Neural progenitor cell (in vitro differentiated cells): ENCODE measurements at regions not wholly inside any gene's neighbourhood (a gene's known extent, or its start where the extent isn't known, plus 50 kb on each side); places are given as distances from the start of the nearest gene placed in this dataset.

Experiments used
- DNase-seq: peaks from one replicate; pipeline ENCODE4 v3.0.0-alpha.2; 2016; ENCODE audit warnings: low spot score
- H2AFZ ChIP-seq: fragments of 200-600 bp; sonication (generic); replicated peaks from 2 replicates; pipeline ENCODE4 v1.6.1; 2016; ENCODE audit warnings: antibody characterized with exemption
- H3F3A ChIP-seq: fragments of 200-600 bp; sonication (generic); 2 replicates; pipeline ENCODE4 v1.6.1; 2016; ENCODE audit warnings: antibody characterized with exemption, low read depth
- H3K27ac ChIP-seq: fragments of 200-600 bp; sonication (generic); 2 replicates; pipeline ENCODE4 v1.5.1; 2016; ENCODE audit warnings: mild to moderate bottlenecking
- H3K27me3 ChIP-seq: fragments of 200-600 bp; sonication (generic); 2 replicates; pipeline ENCODE4 v1.6.1; 2016; ENCODE audit warnings: mild to moderate bottlenecking, moderate library complexity
- H3K36me3 ChIP-seq: fragments of 200-600 bp; sonication (generic); 2 replicates; pipeline ENCODE4 v1.5.1; 2016
- H3K4me1 ChIP-seq: fragments of 200-600 bp; sonication (generic); 2 replicates; pipeline ENCODE4 v1.6.1; 2016; ENCODE audit warnings: mixed run types
- H3K4me2 ChIP-seq: fragments of 200-600 bp; sonication (generic); 2 replicates; pipeline ENCODE4 v1.6.1; 2016
- H3K4me3 ChIP-seq: fragments of 200-600 bp; sonication (generic); 2 replicates; pipeline ENCODE4 v1.5.1; 2016
- H3K79me2 ChIP-seq: fragments of 200-600 bp; sonication (generic); 2 replicates; pipeline ENCODE4 v1.6.1; 2016; ENCODE audit warnings: low read depth
- H3K9ac ChIP-seq: fragments of 200-600 bp; sonication (generic); 2 replicates; pipeline ENCODE4 v1.6.1; 2016
- H3K9me3 ChIP-seq: fragments of 200-600 bp; sonication (generic); 2 replicates; pipeline ENCODE4 v1.5.1; 2016; ENCODE audit warnings: low read depth
- H4K20me1 ChIP-seq: fragments of 200-600 bp; sonication (generic); 2 replicates; pipeline ENCODE4 v1.6.1; 2016; ENCODE audit warnings: low read depth
- H3K27ac Mint-ChIP-seq: 3 replicates; pipeline ENCODE4 v1.8.0; 2021; ENCODE audit warnings: mixed read lengths
- H3K27me3 Mint-ChIP-seq: 2 replicates; pipeline ENCODE4 v1.8.0; 2022; ENCODE audit warnings: low read depth, mild to moderate bottlenecking, inconsistent platforms, moderate library complexity, mixed read lengths; ENCODE audit not compliant: insufficient read depth
- H3K36me3 Mint-ChIP-seq: 3 replicates; pipeline ENCODE4 v1.8.0; 2021; ENCODE audit warnings: mixed read lengths
- H3K4me1 Mint-ChIP-seq: 3 replicates; pipeline ENCODE4 v1.8.0; 2021; ENCODE audit warnings: mixed read lengths
- H3K4me3 Mint-ChIP-seq: 3 replicates; pipeline ENCODE4 v1.8.0; 2021; ENCODE audit warnings: mild to moderate bottlenecking, moderate library complexity, mixed read lengths
- H3K9me3 Mint-ChIP-seq: 3 replicates; pipeline ENCODE4 v1.8.0; 2020; ENCODE audit warnings: mixed read lengths
- CTCF ChIP-seq: fragments of 200-600 bp; sonication (generic); IDR thresholded peaks from 2 replicates; pipeline ENCODE4 v1.5.1; 2017; ENCODE audit warnings: antibody characterized with exemption, mild to moderate bottlenecking
- EZH2 ChIP-seq: fragments of 200-600 bp; sonication (generic); IDR thresholded peaks from 2 replicates; pipeline ENCODE4 v1.6.1; 2017; ENCODE audit warnings: antibody characterized with exemption, mild to moderate bottlenecking, moderate library complexity
- EZH2phosphoT487 ChIP-seq: fragments of 200-600 bp; sonication (generic); IDR thresholded peaks from 2 replicates; pipeline ENCODE4 v1.6.1; 2017; ENCODE audit warnings: antibody characterized with exemption

DNA sequence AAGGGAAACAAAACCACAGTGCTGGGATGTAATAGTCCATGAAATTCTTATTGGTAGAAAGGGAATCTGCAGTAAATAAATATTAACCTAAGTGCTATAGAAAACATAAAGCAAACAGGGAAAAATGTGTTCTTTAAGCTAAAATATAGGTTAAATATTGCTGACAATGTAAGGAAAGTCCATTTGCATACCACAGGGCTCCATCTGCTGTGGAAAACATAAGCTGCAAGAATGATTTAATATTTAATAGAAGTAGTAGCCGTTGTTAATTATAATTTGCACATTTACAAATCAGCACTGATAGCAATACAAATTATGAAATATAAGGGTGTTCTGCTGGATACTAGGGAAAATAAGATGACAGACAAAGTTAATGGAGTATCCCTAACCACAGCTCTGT lies 444.9 kb upstream of the PKN2 start:
- no peak overlapping the region for H3K9ac ChIP-seq
- no peak overlapping the region for H3K27ac ChIP-seq
- H3K4me3 ChIP-seq = no peak overlapping the region
- Mint-ChIP-seq H3K27ac (no peak overlapping the region), H3K27me3 (peaks cover 2% of the 10 kb centered on the region), H3K9me3 (peaks cover 20% of the 10 kb centered on the region), H3K4me3 (no peak overlapping the region), H3K4me1 (peaks cover 3% of the 10 kb centered on the region), H3K36me3 (no peaks in the 10 kb centered on the region)
- no peaks in the 10 kb centered on the region for H4K20me1 ChIP-seq
- no peak for DNase-seq
- TF ChIP-seq EZH2 (no peak), CTCF (no peak), EZH2phosphoT487 (no peak)
- no peaks in the 10 kb centered on the region for H3K27me3 ChIP-seq
- peaks cover 8% of the 10 kb centered on the region for H3F3A ChIP-seq
- no peak overlapping the region for H2AFZ ChIP-seq
- H3K4me1 ChIP-seq = peaks cover 13% of the 10 kb centered on the region
- no peaks in the 10 kb centered on the region for H3K9me3 ChIP-seq
- H3K36me3 ChIP-seq = no peaks in the 10 kb centered on the region
- H3K4me2 ChIP-seq = no peak overlapping the region
- no peaks in the 10 kb centered on the region for H3K79me2 ChIP-seq

- Histone ChIP-seq H2AFZ (no peak overlapping the region), H3K36me3 (no peaks in the 10 kb centered on the region), H3K79me2 (no peaks in the 10 kb centered on the region), H3K27ac (no peak overlapping the region), H3F3A (no peaks in the 10 kb centered on the region), H3K4me3 (no peak overlapping the region), H3K4me2 (no peak overlapping the region), H3K27me3 (no peaks in the 10 kb centered on the region), H3K9ac (no peak overlapping the region), H3K4me1 (no peaks in the 10 kb centered on the region), H4K20me1 (no peaks in the 10 kb centered on the region), H3K9me3 (no peaks in the 10 kb centered on the region)
- H3K9me3 Mint-ChIP-seq = peaks cover 3% of the 10 kb centered on the region
- no peaks in the 10 kb centered on the region for H3K4me1 Mint-ChIP-seq
- no peaks in the 10 kb centered on the region for H3K36me3 Mint-ChIP-seq
- DNase-seq = no peak
- peaks cover 2% of the 10 kb centered on the region for H3K27me3 Mint-ChIP-seq
- TF ChIP-seq EZH2 (no peak), CTCF (no peak), EZH2phosphoT487 (no peak)
- no peak overlapping the region for H3K27ac Mint-ChIP-seq
- no peak overlapping the region for H3K4me3 Mint-ChIP-seq
These were observed 436.4 kb upstream of the PKN2 start for GRCh38 chr1:88247666-88248065.

DNA sequence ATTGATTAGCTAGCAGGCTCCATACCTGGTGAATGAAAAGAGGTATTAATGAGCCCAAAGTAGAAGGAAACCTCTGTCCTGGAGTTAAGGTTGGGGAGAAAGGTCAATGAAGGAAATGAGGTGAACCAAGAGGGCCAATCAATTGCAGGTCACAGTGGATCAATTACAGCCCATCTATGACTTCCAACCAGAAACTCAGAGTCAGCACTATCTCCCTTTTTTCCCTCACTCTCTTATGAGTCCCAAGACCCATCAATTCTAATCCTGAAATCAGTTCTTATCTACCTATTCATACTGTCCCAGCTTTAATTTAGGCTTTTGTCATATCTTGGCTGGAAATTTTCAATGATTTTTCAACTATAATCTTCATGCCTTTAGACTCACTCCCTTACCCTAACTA lies 433.2 kb upstream of the PKN2 start:
- H3K79me2 ChIP-seq = no peaks in the 10 kb centered on the region
- DNase-seq = no peak
- H3K27ac ChIP-seq = no peak overlapping the region
- H3K27me3 Mint-ChIP-seq = peaks cover 2% of the 10 kb centered on the region
- no peak overlapping the region for H3K4me3 ChIP-seq
- no peaks in the 10 kb centered on the region for H3F3A ChIP-seq
- no peaks in the 10 kb centered on the region for H4K20me1 ChIP-seq
- H3K9me3 Mint-ChIP-seq = no peaks in the 10 kb centered on the region
- no peaks in the 10 kb centered on the region for H3K9me3 ChIP-seq
- no peaks in the 10 kb centered on the region for H3K4me1 ChIP-seq
- H2AFZ ChIP-seq = no peak overlapping the region
- TF ChIP-seq EZH2 (no peak), EZH2phosphoT487 (no peak), CTCF (no peak)
- H3K4me2 ChIP-seq = no peak overlapping the region
- no peaks in the 10 kb centered on the region for H3K4me1 Mint-ChIP-seq
- no peak overlapping the region for H3K9ac ChIP-seq
- H3K27me3 ChIP-seq = no peaks in the 10 kb centered on the region
- no peak overlapping the region for H3K4me3 Mint-ChIP-seq
- no peaks in the 10 kb centered on the region for H3K36me3 ChIP-seq
- H3K36me3 Mint-ChIP-seq = no peaks in the 10 kb centered on the region
- no peak overlapping the region for H3K27ac Mint-ChIP-seq

DNA sequence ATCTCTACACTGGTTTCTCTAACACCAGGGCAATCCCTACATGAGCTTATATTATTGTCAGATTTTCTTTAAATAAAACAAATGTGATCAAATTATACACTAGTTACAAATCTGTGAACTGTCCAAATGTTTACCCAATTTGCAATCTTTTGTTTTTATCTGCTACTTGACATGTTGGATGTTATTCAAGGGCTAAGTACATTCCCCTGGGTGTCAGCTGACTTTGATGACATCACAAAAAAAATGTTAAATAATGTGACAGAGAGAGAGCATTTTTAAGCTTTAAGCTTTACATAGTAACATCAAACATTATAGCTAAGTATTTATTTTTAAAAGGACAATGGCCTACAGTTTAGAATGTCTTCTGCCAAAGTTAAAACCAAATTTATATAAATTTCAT lies 431.3 kb upstream of the PKN2 start:
- no peak for TF ChIP-seq EZH2phosphoT487
- no peak for TF ChIP-seq EZH2
- TF ChIP-seq CTCF = no peak
- no peaks in the 10 kb centered on the region for H3K9me3 Mint-ChIP-seq
- Histone ChIP-seq H3K27me3 (no peaks in the 10 kb centered on the region), H4K20me1 (no peaks in the 10 kb centered on the region), H3K9me3 (no peaks in the 10 kb centered on the region), H3K79me2 (no peaks in the 10 kb centered on the region), H3K9ac (no peak overlapping the region), H3K27ac (no peak overlapping the region), H3K4me2 (no peak overlapping the region), H3K4me1 (no peaks in the 10 kb centered on the region), H2AFZ (no peak overlapping the region), H3K4me3 (no peak overlapping the region), H3K36me3 (no peaks in the 10 kb centered on the region), H3F3A (no peaks in the 10 kb centered on the region)
- no peak overlapping the region for H3K4me3 Mint-ChIP-seq
- DNase-seq = no peak
- no peak overlapping the region for H3K27ac Mint-ChIP-seq
- H3K27me3 Mint-ChIP-seq = no peaks in the 10 kb centered on the region
- H3K4me1 Mint-ChIP-seq = no peaks in the 10 kb centered on the region
- no peaks in the 10 kb centered on the region for H3K36me3 Mint-ChIP-seq
